Mammary epithelial cell (primary cell): ENCODE measurements at regions not wholly inside any gene's neighbourhood (a gene's known extent, or its start where the extent isn't known, plus 50 kb on each side); places are given as distances from the start of the nearest gene placed in this dataset.

Experiments
- CTCF ChIP-seq, 2 donors: IDR thresholded peaks in 1 of 2; conservative IDR thresholded peaks in 1 of 2; 2 replicates each; pipeline ENCODE4 v1.5.1; 2011 to 2012; ENCODE audit warnings: inconsistent platforms in 2 of 2, low read length in 2 of 2, mild to moderate bottlenecking in 2 of 2, control low read depth in 1 of 2, low read depth in 1 of 2; ENCODE audit not compliant: insufficient read depth in 1 of 2; ENCODE audit errors: extremely low read depth in 1 of 2
- EZH2 ChIP-seq: IDR thresholded peaks from 2 replicates; pipeline ENCODE4 v1.6.1; 2012; ENCODE audit warnings: low read length, inconsistent platforms, borderline replicate concordance

DNA sequence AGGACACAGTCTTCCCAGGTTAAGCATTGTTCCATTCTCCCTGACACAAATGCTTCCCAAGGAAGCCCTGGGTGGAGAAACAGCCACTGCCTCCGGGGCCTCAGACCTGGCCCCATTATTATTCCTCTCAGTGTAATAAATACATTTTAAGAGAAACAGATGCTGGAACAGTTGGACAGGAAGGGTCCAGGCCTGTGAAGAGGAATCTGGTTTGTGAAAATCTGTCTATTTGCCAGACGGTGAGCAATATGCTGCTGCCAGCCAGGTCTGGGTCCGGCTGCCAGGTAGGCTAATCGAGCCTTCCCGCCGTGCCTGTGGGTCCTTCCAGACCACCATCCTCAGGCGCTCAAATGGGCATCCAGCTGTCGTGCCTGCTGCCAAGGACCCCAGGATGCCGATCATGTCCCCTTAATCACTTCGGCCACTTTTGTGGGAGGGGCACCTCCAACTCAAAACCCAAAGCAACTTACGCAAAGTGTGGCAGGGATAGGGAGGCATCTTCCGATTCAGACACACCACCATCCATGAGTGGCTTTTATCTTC, 528.4 kb downstream of the MIAT start:
- TF ChIP-seq CTCF (conservative IDR thresholded peaks at IDR 0.05 in 1 of 2, IDR thresholded peaks at IDR 0.05 in 1 of 2; ENCODE audit: extremely low read depth in 1 of 2, insufficient read depth in 1 of 2, low read depth in 1 of 2, low read length in 2 of 2): no peak
- TF ChIP-seq EZH2: no peak
